ENCODE measurements at regions not wholly inside any gene's neighbourhood (a gene's known extent, or its start where the extent isn't known, plus 50 kb on each side); places are given as distances from the start of the nearest gene placed in this dataset.
"Not testable (repeated sequence)": the region's sequence is repeated elsewhere in the genome, so short reads cannot be mapped to it uniquely, and the experiment has no call there.

GRCh38 chr20:22962567-22963439, 72.3 kb upstream of the SSTR4 start:
- no peak for DNase-seq (ENCODE audit: low read depth)

DNA sequence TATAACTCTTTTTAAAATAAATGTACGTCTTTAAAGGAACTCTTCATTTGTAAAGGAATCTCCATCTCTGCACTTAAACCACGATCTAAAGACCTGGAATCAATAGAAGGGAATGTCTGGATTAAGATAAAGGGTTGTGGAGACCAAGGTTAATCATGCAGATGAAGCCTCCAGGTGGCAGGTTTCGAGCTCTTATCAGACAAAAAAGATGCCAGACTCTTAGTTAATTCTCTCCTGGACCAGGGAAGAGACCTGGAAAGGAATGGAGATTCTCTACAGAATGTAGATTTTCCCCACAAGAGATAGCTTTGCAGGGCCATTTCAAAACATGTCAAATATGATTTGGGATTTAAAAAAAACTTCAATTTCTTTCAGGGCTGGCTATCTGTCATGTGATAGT, 71.5 kb upstream of the SSTR4 start:
- no peak for DNase-seq (ENCODE audit: low read depth)

- DNase-seq (ENCODE audit: low read depth) = no peak
These were observed 68.2 kb upstream of the SSTR4 start for GRCh38 chr20:22966787-22967464.

GRCh38 chr20:22967706-22968105, 67.4 kb upstream of the SSTR4 start:
- not testable (repeated sequence) for DNase-seq (ENCODE audit: low read depth)

- DNase-seq (ENCODE audit: low read depth) = not testable (repeated sequence)
These were observed 66.1 kb upstream of the SSTR4 start for GRCh38 chr20:22969031-22969430.

- DNase-seq (ENCODE audit: low read depth) = not testable (repeated sequence)
These were observed 64.0 kb upstream of the SSTR4 start for GRCh38 chr20:22971077-22971476.

GRCh38 chr20:22974354-22974753, 60.8 kb upstream of the SSTR4 start:
- DNase-seq (ENCODE audit: low read depth) = no peak

GRCh38 chr20:22977047-22977785, 57.9 kb upstream of the SSTR4 start:
- no peak for DNase-seq (ENCODE audit: low read depth)

GRCh38 chr20:22984008-22984407, 51.1 kb upstream of the SSTR4 start:
- DNase-seq (ENCODE audit: low read depth) = no peak

DNA sequence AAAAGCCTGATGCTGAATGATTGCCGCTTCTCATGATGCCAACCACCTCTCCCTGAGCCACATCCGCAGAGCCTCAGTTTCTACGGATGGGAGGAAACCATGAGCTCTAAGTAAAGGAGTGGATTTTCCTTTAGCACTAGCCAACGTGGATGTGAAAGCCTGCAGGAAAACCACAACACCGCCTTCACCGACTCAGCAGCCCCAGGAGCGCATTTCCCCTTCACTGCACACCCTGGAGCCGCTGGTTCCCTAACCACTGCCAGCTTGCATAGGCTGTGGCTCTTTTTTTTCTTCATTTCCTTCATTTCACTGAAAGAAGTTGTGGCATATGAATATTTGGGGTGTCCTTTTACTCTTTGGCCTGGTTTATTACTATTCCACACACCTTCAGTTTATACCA, 50.5 kb upstream of the SSTR4 start:
- DNase-seq (ENCODE audit: low read depth) = no peak

DNA sequence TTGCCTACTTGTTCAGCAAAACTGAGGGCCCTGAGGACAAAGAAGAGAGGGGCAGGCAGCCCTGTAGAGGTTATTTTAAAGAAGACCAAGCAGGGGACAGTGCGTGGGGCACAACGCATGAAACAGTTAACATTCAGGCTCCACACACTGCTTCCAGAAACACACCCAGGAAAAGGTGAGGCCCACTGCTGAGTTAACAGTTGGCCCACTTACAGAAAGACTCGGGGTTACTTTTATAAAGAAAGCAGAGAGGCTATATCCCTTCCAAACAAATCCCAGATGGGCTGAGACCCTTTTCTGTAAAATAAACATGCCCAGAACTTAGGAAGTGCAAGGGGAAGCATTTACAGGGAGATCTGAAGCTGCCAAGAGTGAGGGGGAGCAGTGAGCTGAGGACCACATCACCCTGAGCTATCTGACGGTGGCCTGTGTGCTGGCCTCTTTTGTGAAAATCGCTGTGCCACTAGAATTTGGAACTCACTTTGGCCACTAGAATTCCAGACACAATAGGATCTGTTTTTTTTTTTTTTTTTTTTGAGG, 49.8 kb upstream of the SSTR4 start:
- no peak for DNase-seq (ENCODE audit: low read depth)
